ENCODE measurements at regions not wholly inside any gene's neighbourhood (a gene's known extent, or its start where the extent isn't known, plus 50 kb on each side); places are given as distances from the start of the nearest gene placed in this dataset.
A peak's percentile ranks its signal among the peaks of the same experiment; 100 is the strongest.
"Not testable (repeated sequence)": the region's sequence is repeated elsewhere in the genome, so short reads cannot be mapped to it uniquely, and the experiment has no call there.

DNA sequence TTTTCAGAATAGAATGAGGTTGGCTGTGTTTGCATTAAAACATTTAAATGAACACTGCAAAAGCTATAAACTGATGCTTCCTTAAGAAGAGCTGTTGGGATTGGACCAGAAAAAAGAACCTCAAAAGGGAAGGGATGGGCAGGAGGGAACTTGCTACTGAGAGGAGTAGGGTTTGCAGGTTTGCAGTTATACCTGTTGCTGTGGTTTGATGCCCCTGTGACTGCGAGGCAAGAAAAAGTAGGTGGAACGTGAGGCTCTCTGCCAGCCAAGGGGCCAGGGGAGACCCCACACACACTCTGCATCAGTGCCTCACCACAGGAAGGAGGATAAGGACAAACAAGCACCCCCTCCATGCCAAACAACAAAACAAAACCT lies 197.2 kb downstream of the BCAS1 start:
- DNase-seq (ENCODE audit: extremely low read depth, low read depth) = no peak

DNA sequence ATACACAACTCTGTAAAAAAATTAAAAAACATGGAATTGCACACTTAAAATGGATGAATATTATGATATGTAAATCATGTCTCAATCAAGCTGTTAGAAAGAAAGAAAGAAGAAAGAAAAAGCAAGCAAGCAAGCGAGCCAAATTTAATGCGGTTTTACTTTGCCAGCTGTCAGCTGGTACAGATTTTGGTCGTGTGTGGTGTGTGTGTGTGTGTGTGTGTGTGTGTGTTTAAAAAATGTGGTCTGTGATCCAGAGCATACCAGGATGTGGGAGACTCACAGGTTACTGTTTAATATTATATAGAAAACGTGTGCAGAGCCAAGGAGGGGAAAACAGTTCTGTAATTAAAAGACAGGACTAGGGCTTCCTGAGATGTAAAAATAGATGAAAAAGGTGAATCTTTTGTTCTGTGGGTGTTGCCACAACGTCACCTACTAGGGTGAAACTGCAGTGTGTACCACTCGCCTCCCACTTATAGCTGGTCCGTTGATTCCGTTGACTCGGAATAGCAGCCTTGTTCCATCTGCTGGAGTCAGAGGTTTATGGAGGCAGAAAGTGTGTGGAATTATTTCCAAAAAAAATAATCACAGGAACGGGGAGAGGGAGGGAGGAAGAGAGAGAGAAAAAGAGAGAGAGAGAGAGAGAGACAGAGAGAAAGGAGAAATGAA lies 197.7 kb downstream of the BCAS1 start:
- DNase-seq (ENCODE audit: extremely low read depth, low read depth) = no peak

DNA sequence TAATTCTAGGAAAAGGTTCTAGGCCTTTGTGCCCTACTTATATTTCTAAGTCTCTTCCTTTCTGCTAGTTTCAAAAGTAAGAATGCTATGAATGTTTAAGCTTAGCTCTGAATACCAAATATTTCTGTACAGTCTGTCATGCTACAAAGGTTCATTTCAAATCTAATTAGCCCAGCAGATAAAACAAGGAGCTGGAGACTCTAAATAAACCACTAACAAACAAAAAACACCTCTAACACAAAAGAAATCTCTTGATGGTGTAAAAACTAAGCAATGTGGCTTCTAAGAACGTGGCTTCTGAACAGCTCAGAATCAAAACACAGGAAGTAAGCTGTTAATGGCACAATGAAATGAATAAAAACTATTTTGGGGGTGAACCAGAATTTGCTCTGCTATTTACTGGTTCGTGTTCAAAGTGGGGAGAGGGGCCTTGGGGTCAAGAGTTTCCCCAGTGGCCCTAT lies 198.3 kb downstream of the BCAS1 start:
- DNase-seq (ENCODE audit: extremely low read depth, low read depth) = no peak

DNA sequence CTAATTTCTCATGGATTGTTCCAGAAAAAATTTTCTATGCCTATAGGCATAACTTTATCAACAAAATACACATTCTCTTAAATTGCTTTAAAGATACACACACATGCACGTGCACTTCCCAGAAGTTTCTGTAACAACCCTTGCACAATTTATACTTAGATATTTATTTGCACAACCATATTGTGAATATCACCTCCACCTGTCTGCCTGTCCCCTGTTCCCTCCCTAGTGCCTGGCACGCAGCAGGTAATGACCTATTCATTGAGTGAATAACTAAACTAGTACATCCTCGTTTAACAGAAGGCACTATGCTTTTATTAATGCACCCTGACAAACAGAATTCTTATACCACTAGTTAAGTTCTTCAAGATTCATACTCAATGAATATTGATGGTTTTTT lies 198.9 kb downstream of the BCAS1 start:
- DNase-seq (ENCODE audit: extremely low read depth, low read depth) = no peak

DNA sequence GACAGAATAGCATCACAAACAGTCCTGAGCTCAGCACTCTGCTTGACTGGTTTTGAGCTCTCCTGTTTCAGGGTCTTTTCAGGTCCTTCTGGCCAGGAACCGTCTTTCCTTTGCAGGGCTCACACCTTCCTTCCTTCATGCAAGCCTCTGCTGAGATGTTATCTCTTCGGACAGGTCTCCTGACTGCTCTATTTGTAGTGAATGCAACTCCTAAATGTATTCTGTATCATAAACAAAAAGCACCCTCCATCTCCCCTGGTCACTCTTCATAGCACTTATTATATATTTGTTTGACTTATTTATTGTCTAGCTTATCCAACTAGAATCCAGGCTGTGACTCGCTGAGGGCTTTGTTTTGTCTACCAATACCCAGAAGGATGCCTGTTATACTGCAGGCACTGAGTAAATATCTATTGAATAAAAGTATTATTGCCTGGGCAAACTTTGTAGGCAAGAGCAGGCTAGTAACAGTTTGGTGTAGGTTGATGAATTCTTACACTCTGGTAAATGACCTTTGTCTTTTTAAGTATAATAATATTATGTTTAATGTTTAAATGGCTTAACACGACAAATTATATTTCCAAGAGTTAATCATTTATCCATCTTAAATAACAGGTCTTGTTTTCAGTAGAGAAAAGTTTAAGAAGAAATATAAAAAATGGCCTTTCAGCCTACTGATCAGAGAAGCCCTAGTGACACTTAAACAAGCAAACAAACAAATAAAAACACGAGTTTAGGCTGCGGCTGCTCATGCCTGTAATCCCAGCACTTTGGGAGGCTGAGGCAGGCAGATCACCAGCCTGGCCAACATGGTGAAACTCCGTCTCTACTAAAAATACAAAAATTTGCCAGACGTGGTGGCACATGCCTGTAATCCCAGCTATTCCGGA lies 199.7 kb downstream of the BCAS1 start:
- no peak for DNase-seq (ENCODE audit: extremely low read depth, low read depth)

DNA sequence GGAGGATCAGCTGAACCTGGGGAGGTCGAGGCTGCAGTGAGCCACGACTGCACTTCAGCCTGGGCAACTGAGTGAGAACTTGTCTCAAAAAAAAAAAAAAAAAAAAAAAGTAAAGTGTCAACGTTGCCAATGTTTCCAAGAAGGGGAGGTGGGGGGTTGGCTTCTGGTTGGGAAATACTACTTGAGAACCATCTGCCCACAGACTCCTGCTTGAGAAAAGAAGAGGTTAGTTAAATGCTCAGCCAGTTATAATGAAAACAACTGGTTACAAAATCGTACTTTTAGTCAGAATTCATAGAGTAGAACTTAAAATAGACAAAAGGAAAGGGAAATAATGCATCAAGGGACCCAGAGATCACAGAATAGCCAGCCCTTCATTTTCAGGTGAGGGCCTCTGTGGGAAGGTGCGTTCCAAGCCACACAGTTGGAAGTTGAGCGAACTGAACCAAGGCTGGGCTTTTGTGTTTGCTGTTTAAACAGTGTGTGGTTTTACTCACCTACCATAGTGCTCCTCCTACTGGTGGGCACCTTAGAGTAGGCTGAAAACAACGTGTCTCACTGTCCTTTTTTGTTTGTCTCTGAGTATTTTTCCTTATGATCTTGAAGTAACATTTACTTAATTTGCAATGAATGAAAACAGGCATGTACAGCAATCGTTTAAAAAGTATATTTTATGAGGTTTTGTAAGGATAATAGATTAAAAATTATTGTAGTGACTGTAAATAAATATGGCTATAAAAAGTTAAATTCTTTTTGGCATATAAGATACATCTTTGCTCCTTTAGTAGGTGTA lies 200.7 kb downstream of the BCAS1 start:
- DNase-seq (ENCODE audit: extremely low read depth, low read depth) = peak; percentile 79

DNA sequence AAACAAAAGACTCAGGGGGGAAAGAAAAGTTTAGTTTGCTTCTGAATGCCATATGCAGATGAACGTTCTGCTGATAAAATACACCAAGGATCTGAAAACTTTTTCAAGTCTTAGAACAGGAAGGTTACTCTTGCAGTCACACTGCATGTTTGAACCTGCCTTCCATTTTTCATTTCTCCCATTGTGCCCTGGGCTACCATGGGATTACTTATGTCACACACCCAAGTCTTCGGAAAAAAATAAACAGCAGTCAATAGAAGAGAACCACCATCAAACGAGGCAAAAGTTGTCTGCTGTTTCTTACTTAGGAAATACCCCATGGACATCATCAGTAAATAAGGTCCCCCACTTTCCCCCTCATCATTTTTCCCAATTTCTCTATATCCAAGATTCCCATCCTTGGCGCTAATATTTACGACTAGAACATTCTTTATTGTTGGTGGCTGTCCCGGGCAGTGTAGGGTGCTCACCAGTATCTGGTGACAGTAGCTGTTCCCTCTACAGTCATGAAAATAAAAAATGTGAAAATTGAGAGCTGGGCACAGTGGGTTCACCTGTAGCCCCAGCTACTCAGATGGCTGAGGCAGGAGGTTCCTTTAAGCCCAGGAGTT lies 202.5 kb downstream of the BCAS1 start:
- no peak for DNase-seq (ENCODE audit: extremely low read depth, low read depth)

DNA sequence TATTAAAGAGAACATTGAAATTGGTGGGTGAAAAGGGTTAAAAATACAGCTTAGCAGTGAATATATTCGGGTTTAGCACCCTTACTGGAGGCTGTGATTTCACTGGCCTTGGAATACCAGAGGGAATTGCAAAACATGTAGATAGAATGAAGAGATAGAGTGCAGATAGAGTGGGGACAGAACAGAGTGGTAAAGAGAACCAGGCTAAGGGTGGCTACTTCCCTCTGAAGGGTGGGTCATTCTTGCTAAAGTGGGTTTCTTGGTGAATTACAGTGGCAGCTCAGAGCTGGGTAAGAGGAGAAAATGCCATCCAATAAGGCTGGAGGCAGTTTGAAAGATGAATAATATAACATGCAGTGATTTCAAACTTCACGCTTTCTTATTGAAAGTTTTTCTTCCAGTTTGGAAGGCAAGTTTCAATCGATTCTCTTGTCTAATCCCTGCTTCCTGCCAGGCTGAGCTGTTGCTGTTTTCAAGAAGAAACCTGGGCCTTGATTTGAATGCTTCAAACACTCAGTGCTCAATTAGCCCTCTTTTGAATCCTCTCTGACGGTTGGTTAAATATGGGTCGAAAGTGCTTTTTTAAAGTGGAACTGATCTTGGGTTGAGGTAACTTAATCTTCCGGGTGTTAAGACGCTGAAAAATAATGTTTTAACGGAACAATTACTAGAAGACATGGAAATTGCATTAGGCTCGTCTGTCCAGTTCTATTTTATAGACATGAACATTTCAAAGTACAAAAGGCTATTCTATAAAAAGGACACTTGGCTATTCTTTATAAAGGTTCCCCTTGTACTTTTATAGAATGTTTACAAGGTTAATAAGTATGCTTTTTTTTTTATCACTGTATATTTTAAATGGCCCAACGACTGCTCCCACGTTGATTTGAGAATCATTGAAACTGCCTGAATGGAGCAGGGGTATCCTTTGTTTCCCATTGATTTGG lies 203.3 kb downstream of the BCAS1 start:
- no peak for DNase-seq (ENCODE audit: extremely low read depth, low read depth)

DNA sequence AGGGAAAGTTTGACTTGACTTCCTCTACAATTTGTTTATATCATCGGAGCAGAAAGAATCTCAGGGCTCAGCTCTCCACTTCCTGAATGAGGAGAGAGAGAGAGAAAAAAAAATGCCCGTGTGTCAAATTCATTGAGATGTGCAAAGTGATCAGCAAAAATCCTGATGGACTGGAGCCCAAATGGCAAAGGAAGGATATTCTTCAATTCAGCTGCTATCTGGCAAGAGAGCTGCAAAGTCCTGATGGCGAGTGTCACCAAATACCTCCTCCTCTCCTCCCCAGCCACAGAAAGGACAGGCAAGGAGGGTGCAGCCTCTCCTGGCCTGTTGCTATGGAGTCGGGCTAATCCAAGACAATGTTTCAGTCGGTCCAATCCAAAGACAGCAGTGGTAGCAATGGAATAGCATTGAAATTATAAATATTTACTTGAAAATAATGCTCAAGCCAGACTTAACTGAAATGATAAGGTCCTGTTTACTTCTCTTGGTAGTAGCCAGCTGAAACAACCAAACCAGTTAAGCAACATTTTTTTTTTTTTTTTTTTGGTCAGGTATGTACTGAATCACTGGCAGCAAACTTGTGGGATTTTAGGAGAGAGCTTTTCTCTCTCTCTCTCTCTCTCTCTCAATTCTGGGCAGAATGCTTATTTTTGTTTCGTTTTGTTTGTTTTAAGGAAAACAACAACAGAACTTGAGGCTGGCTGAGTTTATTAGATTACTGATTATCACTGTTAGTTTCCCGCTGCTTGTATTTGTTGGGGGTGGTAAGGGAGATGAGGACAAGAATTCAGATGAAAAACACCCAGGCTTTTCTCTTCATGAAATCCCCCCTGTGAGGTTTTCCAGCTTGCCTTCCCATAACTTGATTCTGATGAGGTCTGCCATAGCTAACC lies 204.2 kb downstream of the BCAS1 start:
- peak; percentile 27 for DNase-seq (ENCODE audit: extremely low read depth, low read depth)

DNA sequence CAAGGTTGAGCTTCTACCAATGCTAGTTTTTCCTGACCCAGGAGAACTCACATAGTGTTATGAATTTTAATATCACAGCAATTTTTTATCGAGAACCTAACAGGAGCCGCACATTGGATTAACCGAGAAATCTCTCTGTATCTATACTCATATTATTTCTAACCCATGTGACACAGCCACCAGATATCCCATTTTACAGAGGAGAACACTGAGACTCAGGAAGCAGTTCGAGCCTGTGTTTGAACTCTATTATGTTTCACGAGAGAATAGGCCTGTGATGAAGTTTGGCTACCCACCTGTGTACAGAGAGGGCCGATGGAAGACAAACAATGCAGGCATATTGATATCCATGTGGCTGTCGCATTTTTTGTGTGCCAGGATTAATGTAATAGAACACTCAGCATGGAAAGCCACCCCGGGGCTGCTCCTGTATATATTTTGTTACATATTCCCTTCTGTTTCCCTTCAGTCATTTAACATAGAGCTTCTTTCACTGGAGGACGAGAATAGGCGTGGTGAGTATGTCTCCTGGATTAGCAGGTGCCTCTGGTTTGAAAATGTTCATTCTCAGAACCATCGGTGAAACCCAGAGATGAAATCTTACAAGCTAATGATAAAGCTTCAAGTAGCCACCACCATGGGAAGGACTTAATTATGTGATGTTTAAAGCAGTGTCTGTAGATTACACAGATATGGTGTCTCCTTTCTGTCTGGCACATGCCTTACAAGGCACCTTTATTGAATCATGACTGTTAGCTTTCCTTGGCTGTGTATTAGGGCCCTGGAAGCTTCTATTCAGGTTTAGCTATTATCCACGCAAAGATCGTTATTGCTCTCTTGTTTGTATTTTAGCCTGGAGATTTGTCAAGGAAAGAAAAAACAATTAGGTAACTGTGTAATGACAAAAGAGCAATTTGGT lies 205.4 kb downstream of the BCAS1 start:
- not testable (repeated sequence) for DNase-seq (ENCODE audit: extremely low read depth, low read depth)

DNA sequence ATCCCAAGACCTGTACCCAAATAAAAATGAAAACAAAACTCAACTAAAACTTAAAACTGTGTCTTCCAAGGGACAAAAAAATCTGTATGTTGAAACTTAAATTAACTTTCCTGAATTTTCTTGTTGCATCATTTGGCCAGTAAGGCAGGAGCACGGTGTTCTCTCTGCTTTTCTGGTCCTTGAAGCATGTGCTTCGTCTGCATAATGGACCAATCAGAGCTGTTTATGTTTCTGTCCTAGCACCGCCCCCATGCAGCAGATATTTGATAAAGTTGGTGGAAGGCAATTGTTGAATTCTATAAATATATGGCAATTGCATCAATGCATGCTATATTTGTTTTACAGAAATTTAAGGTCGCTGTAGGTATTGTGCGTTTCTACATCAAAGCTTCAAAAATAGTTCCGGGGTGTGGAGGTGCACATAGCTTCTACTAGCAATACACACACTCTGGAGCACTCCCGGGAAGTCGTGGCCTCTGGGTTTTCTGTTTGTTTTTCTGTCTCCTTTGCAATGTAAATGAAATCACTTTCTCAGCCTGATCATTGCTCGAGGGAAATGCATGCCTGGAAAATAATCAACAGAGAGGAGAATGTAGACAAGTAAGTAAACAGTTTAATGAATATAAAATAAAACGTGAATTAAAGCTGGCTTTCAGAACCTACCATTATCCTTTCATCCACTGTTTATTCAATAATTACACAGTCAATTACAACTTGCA lies 206.3 kb downstream of the BCAS1 start:
- DNase-seq (ENCODE audit: extremely low read depth, low read depth) = not testable (repeated sequence)

DNA sequence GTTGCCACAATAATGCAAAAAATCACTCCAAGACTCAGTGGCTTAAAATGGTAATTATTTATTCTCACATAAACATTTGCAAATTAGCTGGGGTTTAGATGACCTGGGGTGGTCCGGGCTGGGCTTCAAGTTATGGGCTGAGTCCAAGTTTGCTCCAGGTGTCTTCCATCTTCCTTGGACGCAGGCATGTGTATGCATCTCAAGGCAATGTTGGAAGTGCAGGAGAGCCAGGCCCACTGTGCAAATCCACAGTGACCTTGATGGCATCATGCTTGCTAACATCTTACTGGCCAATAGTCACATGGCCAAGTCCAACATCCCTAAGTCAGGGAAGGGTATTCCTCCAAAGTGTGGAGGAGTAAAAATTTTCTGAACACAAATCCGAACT lies 206.9 kb downstream of the BCAS1 start:
- DNase-seq (ENCODE audit: extremely low read depth, low read depth) = not testable (repeated sequence)

DNA sequence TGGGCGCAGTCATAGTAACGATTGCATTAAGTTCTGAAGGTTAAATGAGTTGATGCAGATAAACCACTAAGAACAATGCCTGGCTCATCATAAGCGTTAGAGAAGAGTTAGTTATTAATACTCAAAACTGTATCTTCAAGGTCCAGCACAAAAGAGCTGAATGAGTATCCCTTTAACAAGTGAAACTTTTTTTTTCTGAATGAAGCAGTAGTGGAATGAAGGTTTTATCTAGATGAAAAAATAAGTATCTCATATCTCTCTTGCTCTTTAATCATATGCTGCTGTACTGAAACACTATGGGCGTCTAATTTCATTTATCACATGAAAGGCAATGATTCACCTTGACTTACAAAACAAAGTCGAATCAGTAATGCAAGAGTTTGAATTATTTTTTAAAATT lies 207.4 kb downstream of the BCAS1 start:
- not testable (repeated sequence) for DNase-seq (ENCODE audit: extremely low read depth, low read depth)

DNA sequence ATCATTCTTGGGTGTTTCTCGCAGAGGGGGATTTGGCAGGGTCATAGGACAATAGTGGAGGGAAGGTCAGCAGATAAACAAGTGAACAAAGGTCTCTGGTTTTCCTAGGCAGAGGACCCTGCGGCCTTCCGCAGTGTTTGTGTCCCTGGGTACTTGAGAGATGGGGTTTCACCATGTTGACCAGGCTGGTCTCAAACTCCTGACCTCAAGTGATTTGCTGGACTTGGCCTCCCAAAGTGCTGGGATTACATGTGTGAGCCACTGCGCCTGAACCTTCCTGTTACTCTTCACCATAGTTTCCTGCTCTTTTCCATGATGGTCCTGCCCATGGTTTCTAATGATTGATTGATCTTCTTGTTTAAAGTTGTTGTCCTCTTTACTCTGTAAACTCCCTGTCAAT lies 207.9 kb downstream of the BCAS1 start:
- not testable (repeated sequence) for DNase-seq (ENCODE audit: extremely low read depth, low read depth)

DNA sequence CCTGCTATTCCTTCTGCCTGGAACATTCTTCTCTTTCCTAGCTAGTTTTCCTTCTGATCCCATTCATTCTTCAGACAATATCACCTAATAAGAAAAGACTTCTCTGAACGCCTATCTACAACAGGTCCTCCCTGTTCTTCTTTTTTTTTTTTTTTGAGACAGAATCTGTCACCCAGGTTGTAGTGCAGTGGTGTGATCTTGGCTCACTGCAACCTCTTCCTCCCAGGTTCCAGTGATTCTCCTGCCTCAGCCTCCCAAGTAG lies 208.3 kb downstream of the BCAS1 start:
- not testable (repeated sequence) for DNase-seq (ENCODE audit: extremely low read depth, low read depth)

DNA sequence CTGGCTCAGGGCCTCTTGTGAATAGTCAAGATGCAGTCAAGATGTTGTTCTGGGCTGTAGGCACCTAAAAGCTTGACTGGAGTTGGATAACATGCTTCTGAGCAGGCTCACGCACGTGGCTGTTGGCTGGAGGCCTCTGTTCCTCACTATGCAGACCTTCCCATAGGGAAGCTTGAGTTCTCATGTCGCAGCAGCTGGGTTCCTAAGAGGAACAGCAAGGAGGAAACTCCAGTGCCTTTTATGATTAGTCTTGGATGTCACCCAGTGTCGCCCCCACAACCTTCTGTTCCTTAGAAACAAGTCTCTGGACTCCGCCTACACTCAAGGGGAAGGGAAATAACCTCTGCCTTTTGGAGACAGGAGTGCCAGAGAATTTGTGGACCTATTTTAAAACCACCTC lies 210.7 kb downstream of the BCAS1 start:
- no peak for DNase-seq (ENCODE audit: extremely low read depth, low read depth)

DNA sequence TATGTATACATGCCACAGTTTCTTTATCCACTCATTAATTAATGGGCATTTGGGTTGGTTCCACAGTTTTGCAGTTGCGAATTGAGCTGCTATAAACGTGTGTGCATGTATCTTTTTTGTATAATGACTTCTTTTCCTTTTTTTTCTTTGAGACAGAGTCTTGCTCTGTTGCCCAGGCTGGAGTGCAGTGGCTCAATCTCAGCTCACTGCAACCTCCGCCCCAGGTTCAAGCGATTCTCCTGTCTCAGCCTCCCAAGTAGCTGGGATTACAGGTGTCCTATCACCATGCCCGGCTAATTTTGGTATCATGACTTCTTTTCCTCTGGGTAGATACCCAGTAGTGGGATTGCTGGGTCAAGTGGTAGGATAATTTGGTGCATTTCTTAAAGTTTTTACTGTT lies 211.4 kb downstream of the BCAS1 start:
- not testable (repeated sequence) for DNase-seq (ENCODE audit: extremely low read depth, low read depth)
